ENCODE measurements at regions not wholly inside any gene's neighbourhood (a gene's known extent, or its start where the extent isn't known, plus 50 kb on each side); places are given as distances from the start of the nearest gene placed in this dataset.
A peak's percentile ranks its signal among the peaks of the same experiment; 100 is the strongest.
"Not testable (repeated sequence)": the region's sequence is repeated elsewhere in the genome, so short reads cannot be mapped to it uniquely, and the experiment has no call there.

DNA sequence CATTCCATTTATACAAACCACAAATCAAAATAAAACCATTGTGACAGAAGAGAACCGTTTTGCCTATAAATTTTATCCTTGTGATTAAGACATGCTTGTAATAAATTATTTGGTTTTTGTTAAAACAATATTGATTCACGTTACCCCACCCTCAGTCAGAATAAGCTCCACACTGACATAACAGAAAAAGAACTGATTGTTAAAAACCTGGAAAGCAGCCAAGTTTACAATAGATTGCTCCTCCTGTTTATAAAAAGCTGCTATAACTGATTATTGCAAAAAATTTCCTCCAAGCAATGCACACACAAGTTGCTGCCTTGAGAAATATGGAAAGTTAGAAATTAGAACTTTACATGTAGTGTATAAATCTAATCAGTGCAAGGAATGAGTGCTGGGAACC lies 263.5 kb downstream of the SETD4 start:
- intact Hi-C loops (cut with micrococcal nuclease), result no loop called here
- H3K27ac Mint-ChIP-seq, result no peak overlapping the region
- peaks cover 33 to 44% of the 10 kb centered on the region in 2 donors for H3K27me3 Mint-ChIP-seq (ENCODE audit: low read depth in 2 of 2)
- Histone ChIP-seq H3K9me3 (ENCODE audit: control insufficient read depth, insufficient read depth, low read length) (no peaks in the 10 kb centered on the region), H3K4me3 (ENCODE audit: low read length) (no peak overlapping the region), H3K36me3 (ENCODE audit: control insufficient read depth, insufficient read depth, low read length) (no peaks in the 10 kb centered on the region), H3K27me3 (ENCODE audit: control insufficient read depth, insufficient read depth, low read length) (no peaks in the 10 kb centered on the region), H3K4me1 (ENCODE audit: control insufficient read depth, insufficient read depth, low read length) (no peaks in the 10 kb centered on the region), H3K27ac (ENCODE audit: low read length) (no peak overlapping the region)
- 60% methylated on average over 1 of the region's 2 CpGs for WGBS (ENCODE audit: insufficient coverage)
- no peak for TF ChIP-seq CTCF (IDR thresholded peaks at IDR 0.05)
- ATAC-seq (no peak), DNase-seq (no peak)
- H3K4me1 Mint-ChIP-seq, result no peaks in the 10 kb centered on the region
- no peaks in the 10 kb centered on the region for H3K9me3 Mint-ChIP-seq
- no peaks in the 10 kb centered on the region for H3K36me3 Mint-ChIP-seq
- no peak overlapping the region for H3K4me3 Mint-ChIP-seq

DNA sequence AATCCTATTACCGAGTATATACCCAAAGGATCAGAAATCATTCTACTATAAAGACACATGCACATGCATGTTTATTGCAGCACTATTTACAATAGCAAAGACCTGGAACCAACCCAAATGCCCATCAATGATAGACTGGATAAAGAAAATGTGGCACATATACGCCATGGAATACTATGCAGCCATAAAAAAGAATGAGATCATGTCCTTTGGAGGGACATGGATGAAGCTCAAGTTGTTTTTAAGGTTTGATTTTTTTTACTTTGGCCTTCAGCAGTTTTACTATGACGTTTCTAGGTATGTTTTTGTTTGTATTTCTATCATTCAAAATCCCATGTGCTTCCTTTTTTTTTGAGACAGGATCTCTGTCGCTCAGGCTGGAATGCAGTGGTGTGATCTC lies 265.8 kb downstream of the SETD4 start:
- H3K36me3 Mint-ChIP-seq; intact Hi-C loops (cut with micrococcal nuclease); H3K36me3 ChIP-seq (ENCODE audit: control insufficient read depth, insufficient read depth, low read length); H3K4me3 Mint-ChIP-seq; H3K4me3 ChIP-seq (ENCODE audit: low read length); DNase-seq; H3K27ac Mint-ChIP-seq; ATAC-seq; H3K4me1 Mint-ChIP-seq; H3K9me3 Mint-ChIP-seq; H3K27me3 ChIP-seq (ENCODE audit: control insufficient read depth, insufficient read depth, low read length); H3K9me3 ChIP-seq (ENCODE audit: control insufficient read depth, insufficient read depth, low read length); H3K4me1 ChIP-seq (ENCODE audit: control insufficient read depth, insufficient read depth, low read length); H3K27ac ChIP-seq (ENCODE audit: low read length): not testable (repeated sequence)
- peaks cover 21 to 31% of the 10 kb centered on the region in 2 donors for H3K27me3 Mint-ChIP-seq (ENCODE audit: low read depth in 2 of 2)
- 86% methylated on average over 3 of the region's 4 CpGs for WGBS (ENCODE audit: insufficient coverage)

DNA sequence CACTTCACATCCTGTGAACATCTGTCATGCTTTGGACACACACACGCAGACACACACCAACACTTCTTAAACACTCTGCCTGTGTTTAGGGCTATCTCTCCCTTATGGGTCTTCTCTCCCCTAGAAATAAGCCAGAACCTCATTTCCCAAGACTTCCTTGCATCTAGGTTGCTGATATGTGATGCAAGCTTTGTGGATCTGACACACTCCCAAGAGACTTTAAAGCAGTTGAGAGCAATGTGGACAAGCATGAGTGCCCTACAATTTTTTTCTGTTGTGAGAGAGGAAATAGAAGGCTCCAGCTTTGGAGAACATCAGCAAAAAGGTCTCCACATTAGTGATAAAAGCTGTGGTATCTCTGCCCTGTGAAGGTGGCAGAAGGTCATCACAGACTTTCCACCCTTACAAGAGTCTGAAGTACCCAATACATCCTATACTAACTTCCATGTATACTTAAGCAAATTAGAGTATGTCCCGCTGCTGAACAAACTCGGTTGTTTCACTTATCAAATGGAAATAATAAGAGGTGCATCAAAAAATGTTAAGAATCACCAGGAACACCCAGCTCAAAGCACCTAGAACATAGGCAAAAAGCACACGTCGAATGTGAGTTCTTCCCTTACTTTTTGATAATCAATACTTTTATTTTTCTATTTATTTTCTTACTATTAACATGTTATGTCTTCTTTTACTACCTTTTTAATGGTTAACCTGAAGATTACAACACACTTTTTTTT lies 267.6 kb downstream of the SETD4 start:
- intact Hi-C loops (cut with micrococcal nuclease), result no loop called here

More for the DNA sequence above, 267.6 kb downstream of the SETD4 start:
- H3K36me3 ChIP-seq (ENCODE audit: control insufficient read depth, insufficient read depth, low read length), result no peaks in the 10 kb centered on the region
- no peaks in the 10 kb centered on the region for H3K4me1 ChIP-seq (ENCODE audit: control insufficient read depth, insufficient read depth, low read length)
- Mint-ChIP-seq H3K36me3 (no peaks in the 10 kb centered on the region), H3K4me1 (no peaks in the 10 kb centered on the region), H3K4me3 (no peak overlapping the region), H3K27me3 (ENCODE audit: low read depth in 2 of 2) (peaks cover 18 to 30% of the 10 kb centered on the region in 2 donors), H3K9me3 (no peaks in the 10 kb centered on the region), H3K27ac (no peak overlapping the region)
- H3K27ac ChIP-seq (ENCODE audit: low read length), result no peak overlapping the region
- no peak overlapping the region for H3K4me3 ChIP-seq (ENCODE audit: low read length)
- TF ChIP-seq CTCF (IDR thresholded peaks at IDR 0.05), result no peak
- no peaks in the 10 kb centered on the region for H3K9me3 ChIP-seq (ENCODE audit: control insufficient read depth, insufficient read depth, low read length)
- H3K27me3 ChIP-seq (ENCODE audit: control insufficient read depth, insufficient read depth, low read length), result no peaks in the 10 kb centered on the region
- no peak for DNase-seq
- peak in 1 of 3 donors; percentile 27 for ATAC-seq
- WGBS (ENCODE audit: insufficient coverage), result 92% methylated on average over 3 of the region's 5 CpGs

Data from natural killer cell (primary cell).